ENCODE measurements at regions not wholly inside any gene's neighbourhood (a gene's known extent, or its start where the extent isn't known, plus 50 kb on each side); places are given as distances from the start of the nearest gene placed in this dataset.
"Not testable (repeated sequence)": the region's sequence is repeated elsewhere in the genome, so short reads cannot be mapped to it uniquely, and the experiment has no call there.

DNA sequence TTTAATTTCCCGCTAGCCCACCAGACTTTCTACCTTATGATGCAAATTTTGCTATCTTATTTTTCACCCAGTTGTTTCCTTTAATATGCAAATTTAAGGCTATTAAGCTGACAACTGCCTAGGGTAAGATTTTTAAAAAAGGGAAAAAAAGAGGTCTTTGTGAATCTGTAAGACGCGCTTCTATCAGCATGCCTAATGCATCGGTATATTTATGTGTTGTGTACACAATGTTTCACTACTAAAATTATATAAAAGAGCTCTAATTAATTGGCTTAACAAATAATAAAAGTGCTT lies 386.6 kb downstream of the KIF20B start:
- Histone ChIP-seq H3K9ac (ENCODE audit: insufficient read depth, low read length) (no peak overlapping the region), H3K36me3 (ENCODE audit: control insufficient read depth, insufficient read depth, low read length) (no peaks in the 10 kb centered on the region), H4K20me1 (ENCODE audit: control insufficient read depth, extremely low read depth, insufficient read depth, low read length) (no peaks in the 10 kb centered on the region), H3K79me2 (ENCODE audit: control insufficient read depth, insufficient read depth, low read length) (no peaks in the 10 kb centered on the region), H3K4me3 (replicated peaks in 1 of 4; ENCODE audit: control extremely low read depth in 1 of 4, insufficient read depth in 1 of 4, low read depth in 3 of 4, low read length in 4 of 4) (no peak overlapping the region), H3K27me3 (ENCODE audit: control insufficient read depth, insufficient read depth, low read length) (no peaks in the 10 kb centered on the region), H3K9me3 (ENCODE audit: control insufficient read depth, insufficient read depth, low read depth, low read length) (no peaks in the 10 kb centered on the region), H3K4me1 (ENCODE audit: control insufficient read depth, extremely low read depth, insufficient read depth, low read length) (peaks cover 3% of the 10 kb centered on the region), H3K27ac (ENCODE audit: insufficient read depth, low read length) (no peak overlapping the region), H2AFZ (ENCODE audit: low read length) (no peak overlapping the region), H3K4me2 (ENCODE audit: extremely low read depth, insufficient read depth, low read length) (no peak overlapping the region)
- TF ChIP-seq, protein P1, sequence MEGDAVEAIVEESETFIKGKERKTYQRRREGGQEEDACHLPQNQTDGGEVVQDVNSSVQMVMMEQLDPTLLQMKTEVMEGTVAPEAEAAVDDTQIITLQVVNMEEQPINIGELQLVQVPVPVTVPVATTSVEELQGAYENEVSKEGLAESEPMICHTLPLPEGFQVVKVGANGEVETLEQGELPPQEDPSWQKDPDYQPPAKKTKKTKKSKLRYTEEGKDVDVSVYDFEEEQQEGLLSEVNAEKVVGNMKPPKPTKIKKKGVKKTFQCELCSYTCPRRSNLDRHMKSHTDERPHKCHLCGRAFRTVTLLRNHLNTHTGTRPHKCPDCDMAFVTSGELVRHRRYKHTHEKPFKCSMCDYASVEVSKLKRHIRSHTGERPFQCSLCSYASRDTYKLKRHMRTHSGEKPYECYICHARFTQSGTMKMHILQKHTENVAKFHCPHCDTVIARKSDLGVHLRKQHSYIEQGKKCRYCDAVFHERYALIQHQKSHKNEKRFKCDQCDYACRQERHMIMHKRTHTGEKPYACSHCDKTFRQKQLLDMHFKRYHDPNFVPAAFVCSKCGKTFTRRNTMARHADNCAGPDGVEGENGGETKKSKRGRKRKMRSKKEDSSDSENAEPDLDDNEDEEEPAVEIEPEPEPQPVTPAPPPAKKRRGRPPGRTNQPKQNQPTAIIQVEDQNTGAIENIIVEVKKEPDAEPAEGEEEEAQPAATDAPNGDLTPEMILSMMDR (conservative IDR thresholded peaks at IDR 0.05 in 1 of 2, IDR thresholded peaks at IDR 0.05 in 1 of 2; ENCODE audit: low read depth in 1 of 2, low read length in 2 of 2), result no peak
- TF ChIP-seq EZH2 (IDR thresholded peaks at IDR 0.05; ENCODE audit: low read length, missing control alignments), result no peak
- no peak for DNase-seq (ENCODE audit: low read depth in 2 of 2)

DNA sequence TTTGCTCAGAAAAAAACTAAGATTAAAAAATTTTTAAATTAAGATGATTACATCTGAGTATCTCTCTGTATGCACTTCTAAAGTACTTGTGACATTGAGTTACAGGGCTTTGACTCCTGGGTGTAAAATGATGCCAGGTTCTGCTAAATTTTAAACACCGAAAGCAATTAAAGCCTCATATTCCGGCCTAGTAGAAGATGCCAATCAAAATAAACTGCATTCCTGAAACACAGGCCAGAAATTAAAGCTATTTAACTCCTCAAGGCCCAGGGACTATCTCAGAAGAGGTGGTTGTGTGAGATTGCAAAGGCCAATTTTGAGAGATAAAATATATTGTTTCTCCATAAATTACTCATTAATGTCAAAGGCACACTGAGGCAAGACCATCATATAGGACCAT lies 388.3 kb downstream of the KIF20B start:
- Histone ChIP-seq H3K9ac (ENCODE audit: insufficient read depth, low read length) (no peak overlapping the region), H3K36me3 (ENCODE audit: control insufficient read depth, insufficient read depth, low read length) (no peaks in the 10 kb centered on the region), H3K4me1 (ENCODE audit: control insufficient read depth, extremely low read depth, insufficient read depth, low read length) (peaks cover 3% of the 10 kb centered on the region), H3K4me3 (replicated peaks in 1 of 4; ENCODE audit: control extremely low read depth in 1 of 4, insufficient read depth in 1 of 4, low read depth in 3 of 4, low read length in 4 of 4) (no peak overlapping the region), H3K4me2 (ENCODE audit: extremely low read depth, insufficient read depth, low read length) (no peak overlapping the region), H3K27me3 (ENCODE audit: control insufficient read depth, insufficient read depth, low read length) (no peaks in the 10 kb centered on the region), H3K27ac (ENCODE audit: insufficient read depth, low read length) (no peak overlapping the region), H4K20me1 (ENCODE audit: control insufficient read depth, extremely low read depth, insufficient read depth, low read length) (no peaks in the 10 kb centered on the region), H3K79me2 (ENCODE audit: control insufficient read depth, insufficient read depth, low read length) (no peaks in the 10 kb centered on the region), H2AFZ (ENCODE audit: low read length) (no peak overlapping the region), H3K9me3 (ENCODE audit: control insufficient read depth, insufficient read depth, low read depth, low read length) (no peaks in the 10 kb centered on the region)
- no peak for DNase-seq (ENCODE audit: low read depth in 2 of 2)
- TF ChIP-seq, protein P1 (conservative IDR thresholded peaks at IDR 0.05 in 1 of 2, IDR thresholded peaks at IDR 0.05 in 1 of 2; ENCODE audit: low read depth in 1 of 2, low read length in 2 of 2), result no peak
- no peak for TF ChIP-seq EZH2 (IDR thresholded peaks at IDR 0.05; ENCODE audit: low read length, missing control alignments)

- Histone ChIP-seq H3K27me3 (ENCODE audit: control insufficient read depth, insufficient read depth, low read length) (no peaks in the 10 kb centered on the region), H3K79me2 (ENCODE audit: control insufficient read depth, insufficient read depth, low read length) (no peaks in the 10 kb centered on the region), H3K36me3 (ENCODE audit: control insufficient read depth, insufficient read depth, low read length) (no peaks in the 10 kb centered on the region), H4K20me1 (ENCODE audit: control insufficient read depth, extremely low read depth, insufficient read depth, low read length) (no peaks in the 10 kb centered on the region), H3K4me3 (replicated peaks in 1 of 4; ENCODE audit: control extremely low read depth in 1 of 4, insufficient read depth in 1 of 4, low read depth in 3 of 4, low read length in 4 of 4) (no peak overlapping the region), H3K27ac (ENCODE audit: insufficient read depth, low read length) (no peak overlapping the region), H3K4me1 (ENCODE audit: control insufficient read depth, extremely low read depth, insufficient read depth, low read length) (no peaks in the 10 kb centered on the region), H3K4me2 (ENCODE audit: extremely low read depth, insufficient read depth, low read length) (no peak overlapping the region), H3K9me3 (ENCODE audit: control insufficient read depth, insufficient read depth, low read depth, low read length) (no peaks in the 10 kb centered on the region), H2AFZ (ENCODE audit: low read length) (no peak overlapping the region), H3K9ac (ENCODE audit: insufficient read depth, low read length) (no peak overlapping the region)
- no peak for TF ChIP-seq EZH2 (IDR thresholded peaks at IDR 0.05; ENCODE audit: low read length, missing control alignments)
- TF ChIP-seq, protein P1 (conservative IDR thresholded peaks at IDR 0.05 in 1 of 2, IDR thresholded peaks at IDR 0.05 in 1 of 2; ENCODE audit: low read depth in 1 of 2, low read length in 2 of 2), result no peak
- DNase-seq (ENCODE audit: low read depth in 2 of 2), result no peak
Observed at GRCh38 chr10:90096196-90096595, 394.8 kb downstream of the KIF20B start.

- not testable (repeated sequence) for H3K9ac ChIP-seq (ENCODE audit: insufficient read depth, low read length); H3K4me1 ChIP-seq (ENCODE audit: control insufficient read depth, extremely low read depth, insufficient read depth, low read length); H3K79me2 ChIP-seq (ENCODE audit: control insufficient read depth, insufficient read depth, low read length); H3K27me3 ChIP-seq (ENCODE audit: control insufficient read depth, insufficient read depth, low read length); H3K4me2 ChIP-seq (ENCODE audit: extremely low read depth, insufficient read depth, low read length); H3K36me3 ChIP-seq (ENCODE audit: control insufficient read depth, insufficient read depth, low read length); DNase-seq (ENCODE audit: low read depth in 2 of 2); H3K4me3 ChIP-seq (replicated peaks in 1 of 4; ENCODE audit: control extremely low read depth in 1 of 4, insufficient read depth in 1 of 4, low read depth in 3 of 4, low read length in 4 of 4); H3K27ac ChIP-seq (ENCODE audit: insufficient read depth, low read length); H4K20me1 ChIP-seq (ENCODE audit: control insufficient read depth, extremely low read depth, insufficient read depth, low read length); H3K9me3 ChIP-seq (ENCODE audit: control insufficient read depth, insufficient read depth, low read depth, low read length); H2AFZ ChIP-seq (ENCODE audit: low read length)
Observed at GRCh38 chr10:90107581-90107980, 406.2 kb downstream of the KIF20B start.

All from fibroblast of lung (primary cell).